CD4-positive, alpha-beta T cell (primary cell): ENCODE measurements at regions not wholly inside any gene's neighbourhood (a gene's known extent, or its start where the extent isn't known, plus 50 kb on each side); places are given as distances from the start of the nearest gene placed in this dataset.

Experiments used
- ATAC-seq: fragments of 200-7000 bp; cut with Tn5 transposase; one replicate; pipeline ENCODE4 v1.10.0; 2022; ENCODE audit warnings: mild to moderate bottlenecking; ENCODE audit not compliant: poor library complexity
- CTCF ChIA-PET: fragments of 350-600 bp; sonication (Branson Sonifier 250); formaldehyde crosslinking; loops from one replicate; lab custom pipeline; 2021; ENCODE audit warnings: antibody characterized with exemption, inconsistent platforms; lab: Charles Lee
- POLR2A ChIA-PET: fragments of 350-600 bp; sonication (Branson Sonifier 250); formaldehyde crosslinking; loops from one replicate; lab custom pipeline; 2021; ENCODE audit warnings: antibody characterized with exemption, inconsistent platforms; lab: Charles Lee
- DNase-seq, 14 experiments: peaks; one replicate each; pipeline ENCODE4 v3.0.0-alpha.2; 2013 to 2020; ENCODE audit warnings: mixed read lengths in 2 of 14
- H3K27ac ChIP-seq, 2 donors: one replicate each; pipeline versions ENCODE4 v1.5.1 to v1.7.0; 2013; ENCODE audit warnings: low read length in 2 of 2, low read depth in 1 of 2, mild to moderate bottlenecking in 1 of 2
- H3K27me3 ChIP-seq, 2 experiments: 1 replicate in 1 of 2; 2 replicates in 1 of 2; pipeline versions ENCODE4 v1.6.1 to v1.7.0; 2013; ENCODE audit warnings: low read length in 2 of 2, control low read depth in 1 of 2, mild to moderate bottlenecking in 1 of 2, moderate library complexity in 1 of 2; ENCODE audit not compliant: insufficient read depth in 2 of 2, control insufficient read depth in 1 of 2
- H3K36me3 ChIP-seq: one replicate; pipeline ENCODE4 v1.6.1; 2013; ENCODE audit warnings: low read length, control low read depth; ENCODE audit not compliant: insufficient read depth
- H3K4me1 ChIP-seq: one replicate; pipeline ENCODE4 v1.6.1; 2013; ENCODE audit warnings: low read length, control low read depth; ENCODE audit not compliant: insufficient read depth
- H3K4me3 ChIP-seq: one replicate; pipeline ENCODE4 v1.5.1; 2013; ENCODE audit warnings: mild to moderate bottlenecking, low read length, moderate library complexity
- H3K9me3 ChIP-seq, 2 experiments: 1 replicate in 1 of 2; 2 replicates in 1 of 2; pipeline versions ENCODE4 v1.6.1 to v1.7.0; 2013; ENCODE audit warnings: low read length in 2 of 2, mild to moderate bottlenecking in 2 of 2, control low read depth in 1 of 2, moderate library complexity in 1 of 2; ENCODE audit not compliant: control insufficient read depth in 1 of 2, insufficient read depth in 1 of 2
- H3K27ac Mint-ChIP-seq: one replicate; pipeline ENCODE4 v1.8.0; 2020; ENCODE audit warnings: mixed read lengths
- H3K27me3 Mint-ChIP-seq: one replicate; pipeline ENCODE4 v1.8.0; 2021; ENCODE audit warnings: mixed read lengths
- H3K36me3 Mint-ChIP-seq: one replicate; pipeline ENCODE4 v1.8.0; 2021; ENCODE audit warnings: low read depth, mixed read lengths
- H3K4me1 Mint-ChIP-seq: one replicate; pipeline ENCODE4 v1.8.0; 2021; ENCODE audit warnings: low read depth, mixed read lengths
- H3K4me3 Mint-ChIP-seq: one replicate; pipeline ENCODE4 v1.8.0; 2020; ENCODE audit warnings: mild to moderate bottlenecking, mixed read lengths
- H3K9me3 Mint-ChIP-seq: one replicate; pipeline ENCODE4 v1.8.0; 2020; ENCODE audit warnings: mixed read lengths
- CTCF ChIP-seq: fragments of 200-600 bp; IDR thresholded peaks from one replicate; pipeline ENCODE4 v1.8.0; 2022; ENCODE audit warnings: antibody characterized with exemption, mild to moderate bottlenecking
- intact Hi-C, 2 experiments: fragments of 100-400 bp; cut with DNase I in 1 of 2; cut with micrococcal nuclease in 1 of 2; formaldehyde crosslinking; loops; one replicate each; pipeline versions ENCODE4 v1.15.1 to v1.9.0; 2023 to 2025; cut with DNase I, micrococcal nuclease

GRCh38 chr1:194338241-194338948 is 1152.0 kb upstream of the B3GALT2 start:
- H3K4me1 ChIP-seq, result no peaks in the 10 kb centered on the region
- Mint-ChIP-seq H3K27me3 (no peaks in the 10 kb centered on the region), H3K36me3 (no peaks in the 10 kb centered on the region), H3K27ac (no peak overlapping the region), H3K9me3 (no peaks in the 10 kb centered on the region), H3K4me3 (no peak overlapping the region), H3K4me1 (no peaks in the 10 kb centered on the region)
- no peak overlapping the region for H3K4me3 ChIP-seq
- no peak for TF ChIP-seq CTCF
- H3K36me3 ChIP-seq, result no peaks in the 10 kb centered on the region
- intact Hi-C loops, result no loop called here
- ATAC-seq (no peak), DNase-seq (no peak)
- no peaks in the 10 kb centered on the region for H3K27me3 ChIP-seq
- POLR2A ChIA-PET, result no interaction called here
- H3K9me3 ChIP-seq, result peaks cover 0 to 3% of the 10 kb centered on the region in 2 experiments
- no peak overlapping the region for H3K27ac ChIP-seq
- CTCF ChIA-PET, result no interaction called here

GRCh38 chr1:194333240-194333639 is 1146.8 kb upstream of the B3GALT2 start:
- CTCF ChIA-PET, result no interaction called here

GRCh38 chr1:194331758-194332157 is 1145.3 kb upstream of the B3GALT2 start:
- H3K27me3 Mint-ChIP-seq, result no peaks in the 10 kb centered on the region
- H3K27ac ChIP-seq, result no peak overlapping the region
- ATAC-seq (no peak), DNase-seq (no peak)
- H3K36me3 Mint-ChIP-seq, result no peaks in the 10 kb centered on the region
- ChIA-PET POLR2A (no interaction called here), CTCF (no interaction called here)
- intact Hi-C loops, result no loop called here
- H3K9me3 Mint-ChIP-seq, result no peaks in the 10 kb centered on the region
- TF ChIP-seq CTCF, result no peak
- H3K9me3 ChIP-seq, result no peaks in the 10 kb centered on the region
- H3K27me3 ChIP-seq, result no peaks in the 10 kb centered on the region
- H3K36me3 ChIP-seq, result no peaks in the 10 kb centered on the region
- H3K27ac Mint-ChIP-seq, result no peak overlapping the region
- H3K4me1 Mint-ChIP-seq, result no peaks in the 10 kb centered on the region
- no peaks in the 10 kb centered on the region for H3K4me1 ChIP-seq
- H3K4me3 Mint-ChIP-seq, result no peak overlapping the region
- H3K4me3 ChIP-seq, result no peak overlapping the region

More at GRCh38 chr1:194333240-194333639, 1146.8 kb upstream of the B3GALT2 start:
- Mint-ChIP-seq H3K27me3 (no peaks in the 10 kb centered on the region), H3K27ac (no peak overlapping the region), H3K9me3 (no peaks in the 10 kb centered on the region), H3K4me1 (no peaks in the 10 kb centered on the region), H3K4me3 (no peak overlapping the region), H3K36me3 (no peaks in the 10 kb centered on the region)
- ATAC-seq, result no peak
- intact Hi-C loops, result no loop called here
- Histone ChIP-seq H3K4me3 (no peak overlapping the region), H3K9me3 (no peaks in the 10 kb centered on the region), H3K27ac (no peak overlapping the region), H3K36me3 (no peaks in the 10 kb centered on the region), H3K27me3 (no peaks in the 10 kb centered on the region), H3K4me1 (no peaks in the 10 kb centered on the region)
- POLR2A ChIA-PET, result no interaction called here
- DNase-seq, result no peak
- no peak for TF ChIP-seq CTCF
